GM23338 (cell line): ENCODE measurements at regions not wholly inside any gene's neighbourhood (a gene's known extent, or its start where the extent isn't known, plus 50 kb on each side); places are given as distances from the start of the nearest gene placed in this dataset.

ENCODE experiments used
- EZH2 ChIP-seq: fragments of 200-600 bp; sonication (generic); IDR thresholded peaks from one replicate; pipeline ENCODE4 v1.8.0; 2017; ENCODE audit warnings: antibody characterized with exemption, mild to moderate bottlenecking, low read depth; ENCODE audit not compliant: unreplicated experiment
- JUNB ChIP-seq: IDR thresholded peaks from one replicate; pipeline ENCODE4 v1.6.1; 2016; ENCODE audit warnings: antibody characterized with exemption; ENCODE audit not compliant: unreplicated experiment
- POLR2AphosphoS5 ChIP-seq: IDR thresholded peaks from 2 replicates; pipeline ENCODE4 v1.6.1; 2016; ENCODE audit warnings: antibody characterized with exemption, low read depth
- STAT1 ChIP-seq: IDR thresholded peaks from one replicate; pipeline ENCODE4 v1.6.1; 2016; ENCODE audit warnings: antibody characterized with exemption; ENCODE audit not compliant: unreplicated experiment
- TF ChIP-seq, protein P1 (sequence below), 2 experiments: fragments of 200-600 bp in 1 of 2; sonication (generic) in 1 of 2; conservative IDR thresholded peaks; 2 replicates each; pipeline versions ENCODE4 v1.5.1 to v1.6.1; 2016 to 2017; ENCODE audit warnings: antibody characterized with exemption in 2 of 2, low read depth in 2 of 2, mild to moderate bottlenecking in 2 of 2, moderate library complexity in 1 of 2
- TF ChIP-seq, protein P2 (sequence below): IDR thresholded peaks from one replicate; pipeline ENCODE4 v1.6.1; 2018; ENCODE audit warnings: antibody characterized with exemption; ENCODE audit not compliant: unreplicated experiment

DNA sequence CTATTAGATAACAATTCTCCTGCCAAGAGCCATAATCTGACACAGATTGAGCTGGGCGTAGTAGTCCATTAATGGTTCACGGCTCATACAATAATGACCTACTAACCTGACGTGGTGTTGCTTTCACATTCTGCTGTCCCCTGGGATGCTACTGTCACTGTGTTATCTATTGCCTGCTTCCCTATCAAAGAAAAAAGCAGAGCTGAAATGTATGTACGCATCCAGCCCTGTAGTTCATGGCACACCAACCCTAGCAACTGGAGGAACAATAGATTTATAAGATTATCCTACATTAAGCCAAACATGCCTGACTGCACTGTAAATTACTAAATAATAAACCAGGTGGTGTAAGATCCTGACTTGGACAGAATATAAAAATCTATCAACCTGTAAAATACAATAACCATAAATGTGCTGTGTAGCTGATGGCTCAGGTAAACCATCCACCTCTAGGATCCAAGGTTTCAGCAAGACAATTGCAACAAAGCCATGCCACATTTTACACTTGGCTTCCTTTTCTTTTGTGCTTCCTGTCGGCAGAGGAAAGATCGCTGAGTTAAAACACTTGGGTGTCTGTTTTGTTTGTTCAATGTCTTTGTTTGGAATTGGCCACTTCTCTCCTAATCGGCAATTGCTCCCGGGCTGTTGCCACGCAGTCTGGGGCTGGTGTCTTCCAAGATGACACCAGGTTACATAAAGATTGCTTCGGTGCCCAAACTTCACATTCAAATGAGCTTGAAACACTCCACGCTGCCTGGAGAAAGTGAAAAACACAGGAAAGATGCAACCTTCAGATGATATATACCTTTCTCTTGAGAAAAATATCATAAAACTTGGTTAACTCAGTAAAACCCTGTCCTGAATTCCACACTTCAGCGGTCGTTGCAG is 143.9 kb upstream of the MGMT start:
- TF ChIP-seq, protein P1, sequence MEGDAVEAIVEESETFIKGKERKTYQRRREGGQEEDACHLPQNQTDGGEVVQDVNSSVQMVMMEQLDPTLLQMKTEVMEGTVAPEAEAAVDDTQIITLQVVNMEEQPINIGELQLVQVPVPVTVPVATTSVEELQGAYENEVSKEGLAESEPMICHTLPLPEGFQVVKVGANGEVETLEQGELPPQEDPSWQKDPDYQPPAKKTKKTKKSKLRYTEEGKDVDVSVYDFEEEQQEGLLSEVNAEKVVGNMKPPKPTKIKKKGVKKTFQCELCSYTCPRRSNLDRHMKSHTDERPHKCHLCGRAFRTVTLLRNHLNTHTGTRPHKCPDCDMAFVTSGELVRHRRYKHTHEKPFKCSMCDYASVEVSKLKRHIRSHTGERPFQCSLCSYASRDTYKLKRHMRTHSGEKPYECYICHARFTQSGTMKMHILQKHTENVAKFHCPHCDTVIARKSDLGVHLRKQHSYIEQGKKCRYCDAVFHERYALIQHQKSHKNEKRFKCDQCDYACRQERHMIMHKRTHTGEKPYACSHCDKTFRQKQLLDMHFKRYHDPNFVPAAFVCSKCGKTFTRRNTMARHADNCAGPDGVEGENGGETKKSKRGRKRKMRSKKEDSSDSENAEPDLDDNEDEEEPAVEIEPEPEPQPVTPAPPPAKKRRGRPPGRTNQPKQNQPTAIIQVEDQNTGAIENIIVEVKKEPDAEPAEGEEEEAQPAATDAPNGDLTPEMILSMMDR (conservative IDR thresholded peaks at IDR 0.05; ENCODE audit: low read depth in 2 of 2): no peak
- TF ChIP-seq EZH2: no peak
- no peak for TF ChIP-seq POLR2AphosphoS5
- no peak for TF ChIP-seq STAT1
- TF ChIP-seq, protein P2, sequence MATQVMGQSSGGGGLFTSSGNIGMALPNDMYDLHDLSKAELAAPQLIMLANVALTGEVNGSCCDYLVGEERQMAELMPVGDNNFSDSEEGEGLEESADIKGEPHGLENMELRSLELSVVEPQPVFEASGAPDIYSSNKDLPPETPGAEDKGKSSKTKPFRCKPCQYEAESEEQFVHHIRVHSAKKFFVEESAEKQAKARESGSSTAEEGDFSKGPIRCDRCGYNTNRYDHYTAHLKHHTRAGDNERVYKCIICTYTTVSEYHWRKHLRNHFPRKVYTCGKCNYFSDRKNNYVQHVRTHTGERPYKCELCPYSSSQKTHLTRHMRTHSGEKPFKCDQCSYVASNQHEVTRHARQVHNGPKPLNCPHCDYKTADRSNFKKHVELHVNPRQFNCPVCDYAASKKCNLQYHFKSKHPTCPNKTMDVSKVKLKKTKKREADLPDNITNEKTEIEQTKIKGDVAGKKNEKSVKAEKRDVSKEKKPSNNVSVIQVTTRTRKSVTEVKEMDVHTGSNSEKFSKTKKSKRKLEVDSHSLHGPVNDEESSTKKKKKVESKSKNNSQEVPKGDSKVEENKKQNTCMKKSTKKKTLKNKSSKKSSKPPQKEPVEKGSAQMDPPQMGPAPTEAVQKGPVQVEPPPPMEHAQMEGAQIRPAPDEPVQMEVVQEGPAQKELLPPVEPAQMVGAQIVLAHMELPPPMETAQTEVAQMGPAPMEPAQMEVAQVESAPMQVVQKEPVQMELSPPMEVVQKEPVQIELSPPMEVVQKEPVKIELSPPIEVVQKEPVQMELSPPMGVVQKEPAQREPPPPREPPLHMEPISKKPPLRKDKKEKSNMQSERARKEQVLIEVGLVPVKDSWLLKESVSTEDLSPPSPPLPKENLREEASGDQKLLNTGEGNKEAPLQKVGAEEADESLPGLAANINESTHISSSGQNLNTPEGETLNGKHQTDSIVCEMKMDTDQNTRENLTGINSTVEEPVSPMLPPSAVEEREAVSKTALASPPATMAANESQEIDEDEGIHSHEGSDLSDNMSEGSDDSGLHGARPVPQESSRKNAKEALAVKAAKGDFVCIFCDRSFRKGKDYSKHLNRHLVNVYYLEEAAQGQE: no peak
- TF ChIP-seq JUNB: no peak
